GM18868 (cell line): ENCODE measurements at regions not wholly inside any gene's neighbourhood (a gene's known extent, or its start where the extent isn't known, plus 50 kb on each side); places are given as distances from the start of the nearest gene placed in this dataset.
"Not testable (repeated sequence)": the region's sequence is repeated elsewhere in the genome, so short reads cannot be mapped to it uniquely, and the experiment has no call there.

ENCODE experiments used
- ATAC-seq: cut with Tn5 transposase; IDR thresholded peaks from one replicate; pipeline ENCODE4 v1.9.1; 2021; ENCODE audit warnings: mild to moderate bottlenecking, moderate library complexity; ENCODE audit not compliant: unreplicated experiment

GRCh38 chr2:185245806-185246205 is 492.8 kb upstream of the FSIP2 start:
- ATAC-seq, result no peak

GRCh38 chr2:185246717-185247116 is 491.9 kb upstream of the FSIP2 start:
- no peak for ATAC-seq

- ATAC-seq, result no peak
Measured at GRCh38 chr2:185255566-185255965, 483.0 kb upstream of the FSIP2 start.

- no peak for ATAC-seq
Measured at GRCh38 chr2:185265747-185266146, 472.9 kb upstream of the FSIP2 start.

- no peak for ATAC-seq
Measured at GRCh38 chr2:185268651-185269050, 470.0 kb upstream of the FSIP2 start.

- ATAC-seq, result peak; percentile 49
Measured at GRCh38 chr2:185274718-185275484, 463.7 kb upstream of the FSIP2 start.

GRCh38 chr2:185275979-185276378 is 462.6 kb upstream of the FSIP2 start:
- ATAC-seq, result not testable (repeated sequence)

GRCh38 chr2:185278761-185279160 is 459.8 kb upstream of the FSIP2 start:
- no peak for ATAC-seq

- peak; percentile 68 for ATAC-seq
Measured at GRCh38 chr2:185279999-185280398, 458.6 kb upstream of the FSIP2 start.

- no peak for ATAC-seq
Measured at GRCh38 chr2:185284696-185285095, 453.9 kb upstream of the FSIP2 start.

- not testable (repeated sequence) for ATAC-seq
Measured at GRCh38 chr2:185290012-185290411, 448.6 kb upstream of the FSIP2 start.

GRCh38 chr2:185291035-185291647 is 447.5 kb upstream of the FSIP2 start:
- ATAC-seq, result peak; percentile 98

GRCh38 chr2:185299867-185300266 is 438.7 kb upstream of the FSIP2 start:
- ATAC-seq, result no peak

GRCh38 chr2:185306119-185306518 is 432.5 kb upstream of the FSIP2 start:
- ATAC-seq, result no peak

GRCh38 chr2:185316383-185316782 is 422.2 kb upstream of the FSIP2 start:
- ATAC-seq, result peak; percentile 94

GRCh38 chr2:185318271-185318724 is 420.3 kb upstream of the FSIP2 start:
- no peak for ATAC-seq

GRCh38 chr2:185335879-185336278 is 402.7 kb upstream of the FSIP2 start:
- no peak for ATAC-seq

- no peak for ATAC-seq
Measured at GRCh38 chr2:185337033-185337432, 401.6 kb upstream of the FSIP2 start.

GRCh38 chr2:185338104-185338503 is 400.5 kb upstream of the FSIP2 start:
- no peak for ATAC-seq

GRCh38 chr2:185347445-185347844 is 391.2 kb upstream of the FSIP2 start:
- no peak for ATAC-seq

- no peak for ATAC-seq
Measured at GRCh38 chr2:185360776-185361175, 377.8 kb upstream of the FSIP2 start.

- ATAC-seq, result no peak
Measured at GRCh38 chr2:185372188-185372587, 366.4 kb upstream of the FSIP2 start.
